ENCODE measurements at regions not wholly inside any gene's neighbourhood (a gene's known extent, or its start where the extent isn't known, plus 50 kb on each side); places are given as distances from the start of the nearest gene placed in this dataset.
"Not testable (repeated sequence)": the region's sequence is repeated elsewhere in the genome, so short reads cannot be mapped to it uniquely, and the experiment has no call there.

DNA sequence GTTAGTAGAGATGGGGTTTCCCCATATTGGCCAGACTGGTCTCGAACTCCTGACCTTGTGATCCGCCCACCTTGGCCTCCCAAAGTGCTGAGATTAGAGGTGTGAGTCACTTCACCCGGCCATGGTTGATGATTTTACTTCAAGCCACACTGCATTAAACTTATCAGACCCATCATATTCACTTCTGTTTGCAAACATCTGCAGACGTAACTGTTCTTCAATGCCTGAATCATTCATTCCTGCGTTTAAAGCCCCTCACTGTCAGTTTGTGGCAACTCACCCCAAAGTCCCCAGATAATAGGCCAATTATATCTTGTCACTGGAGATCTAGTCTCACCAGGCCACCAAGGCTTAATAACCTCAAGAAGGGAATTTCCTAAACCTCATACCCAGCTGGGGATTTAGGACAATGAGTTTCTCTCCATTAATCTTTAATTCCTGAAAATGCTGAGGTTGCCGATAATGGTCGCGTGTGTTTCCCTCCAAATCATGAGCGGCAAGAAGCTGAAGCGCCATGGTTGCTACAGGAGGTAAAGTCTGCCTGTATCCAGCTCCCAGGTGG lies 229.6 kb downstream of the LY86 start:
- no peak for DNase-seq

- peak; percentile 19 for DNase-seq
Observed at GRCh38 chr6:6820641-6821238, 232.2 kb downstream of the LY86 start.

DNA sequence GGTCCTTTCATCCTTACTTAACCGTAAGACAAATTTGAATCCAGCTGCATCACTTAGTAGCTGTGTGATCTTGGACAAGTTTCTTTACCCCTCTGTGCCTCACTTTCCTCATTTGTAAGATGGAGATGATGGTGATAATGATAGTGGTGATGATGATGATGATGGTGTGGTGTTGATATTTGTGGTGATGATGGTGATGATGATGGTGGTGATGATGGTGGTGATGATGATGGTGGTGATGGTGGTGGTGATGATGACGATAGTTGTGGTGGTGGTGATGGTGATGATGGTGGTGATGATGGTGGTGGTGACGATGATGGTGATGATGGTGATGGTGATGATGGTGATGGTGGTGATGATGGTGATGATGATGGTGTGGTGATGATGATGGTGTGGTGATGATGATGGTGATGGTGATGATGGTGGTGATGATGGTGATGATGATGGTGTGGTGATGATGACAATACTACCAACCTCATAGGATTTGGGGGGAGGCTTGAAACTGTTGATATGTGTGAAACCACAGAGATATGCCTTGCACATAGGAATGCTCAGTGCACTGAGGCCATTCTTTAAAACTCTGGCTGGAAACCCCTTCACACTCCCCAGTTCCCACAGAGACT lies 233.2 kb downstream of the LY86 start:
- no peak for DNase-seq

GRCh38 chr6:6823030-6823429 lies 234.5 kb downstream of the LY86 start:
- DNase-seq = no peak

DNA sequence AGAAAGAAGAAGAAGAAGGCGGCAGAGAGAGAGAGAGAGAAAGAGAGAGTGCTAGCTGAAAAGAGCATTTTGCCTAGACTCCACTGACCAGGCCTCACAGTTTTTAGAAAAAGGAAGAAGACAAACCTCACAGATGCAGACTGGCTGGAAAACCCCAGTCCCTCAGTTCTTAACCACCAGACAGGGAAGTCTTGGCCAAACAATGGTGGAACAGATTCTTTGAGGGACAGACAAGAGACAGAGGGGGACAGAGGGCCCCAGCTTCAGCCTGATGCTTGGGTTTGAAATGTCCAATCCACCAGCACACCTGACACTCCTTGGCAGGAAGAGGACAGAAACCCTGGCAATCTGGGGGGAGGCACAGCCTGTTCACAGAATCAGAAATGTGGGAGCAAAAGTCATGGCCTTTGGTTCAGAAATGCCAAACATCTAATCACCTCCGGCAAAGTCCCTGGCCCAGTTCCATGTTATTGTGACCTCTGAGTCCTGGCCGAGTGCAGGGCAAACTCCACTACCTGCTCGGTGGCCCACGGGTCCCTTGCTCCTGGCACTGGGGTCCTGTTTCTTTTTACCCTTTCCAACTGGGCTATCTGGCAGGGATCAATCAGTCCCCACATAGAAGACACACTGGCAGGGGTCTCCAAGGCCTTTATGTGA lies 235.2 kb downstream of the LY86 start:
- no peak for DNase-seq

- no peak for DNase-seq
Observed at GRCh38 chr6:6824381-6824780, 235.9 kb downstream of the LY86 start.

- no peak for DNase-seq
Observed at GRCh38 chr6:6825193-6825784, 236.8 kb downstream of the LY86 start.

DNA sequence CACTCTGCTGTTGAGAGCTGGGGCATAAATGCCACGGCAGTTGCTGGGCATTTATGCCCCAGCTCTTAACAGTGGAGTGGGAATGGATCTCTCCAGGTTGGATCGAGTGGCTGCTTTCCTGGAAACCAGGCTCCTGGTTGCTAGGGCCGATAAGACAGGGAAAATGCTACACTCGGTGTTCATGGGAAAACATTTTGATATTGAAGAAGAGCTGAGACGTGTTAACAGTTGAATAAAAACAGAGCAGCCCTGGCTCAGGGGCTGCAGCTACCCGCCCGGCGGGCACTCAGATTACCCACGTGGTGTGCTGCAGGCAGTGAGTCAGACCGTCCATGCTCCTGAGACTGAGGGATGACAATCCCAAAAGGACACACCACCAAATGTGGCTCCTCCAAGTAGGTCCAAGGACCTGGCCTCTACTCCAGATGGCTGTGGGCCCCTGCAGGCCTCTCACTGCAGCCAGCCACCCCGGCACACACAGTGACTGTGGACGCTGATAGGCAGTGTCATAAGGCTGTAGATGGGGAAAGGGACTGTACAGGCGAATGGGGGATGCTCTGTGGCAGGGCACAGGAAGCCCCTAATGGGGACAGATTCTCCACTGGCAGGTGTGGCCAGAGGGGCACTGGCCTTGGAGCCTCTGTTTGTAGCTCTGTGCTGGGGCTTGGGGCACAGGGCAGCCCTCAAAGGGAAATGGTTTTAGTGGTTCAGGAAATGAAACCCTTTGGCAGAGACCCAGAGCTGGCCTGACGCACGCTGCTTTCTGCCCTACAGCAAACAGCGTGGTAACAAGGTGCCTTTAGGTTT lies 237.8 kb downstream of the LY86 start:
- DNase-seq = peak; percentile 82

DNA sequence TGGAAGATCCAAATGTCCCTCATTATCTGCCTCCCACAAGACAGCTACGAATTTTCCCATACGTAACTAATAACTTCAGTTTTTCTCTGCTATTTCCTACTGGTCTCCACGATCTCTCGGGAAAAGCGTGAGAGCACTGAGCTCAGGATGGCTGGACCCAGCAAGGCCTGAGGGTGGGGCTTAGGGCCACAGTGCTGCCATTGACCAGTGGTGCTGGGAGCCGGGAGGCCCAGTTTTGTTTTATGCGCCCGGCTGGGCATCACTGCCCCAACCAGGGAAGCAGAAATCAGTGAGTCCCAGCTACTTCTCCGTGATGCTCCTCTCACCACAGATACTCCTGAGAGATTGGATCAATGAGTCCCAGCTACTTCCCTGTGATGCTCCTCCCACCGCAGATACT lies 238.4 kb downstream of the LY86 start:
- no peak for DNase-seq

DNA sequence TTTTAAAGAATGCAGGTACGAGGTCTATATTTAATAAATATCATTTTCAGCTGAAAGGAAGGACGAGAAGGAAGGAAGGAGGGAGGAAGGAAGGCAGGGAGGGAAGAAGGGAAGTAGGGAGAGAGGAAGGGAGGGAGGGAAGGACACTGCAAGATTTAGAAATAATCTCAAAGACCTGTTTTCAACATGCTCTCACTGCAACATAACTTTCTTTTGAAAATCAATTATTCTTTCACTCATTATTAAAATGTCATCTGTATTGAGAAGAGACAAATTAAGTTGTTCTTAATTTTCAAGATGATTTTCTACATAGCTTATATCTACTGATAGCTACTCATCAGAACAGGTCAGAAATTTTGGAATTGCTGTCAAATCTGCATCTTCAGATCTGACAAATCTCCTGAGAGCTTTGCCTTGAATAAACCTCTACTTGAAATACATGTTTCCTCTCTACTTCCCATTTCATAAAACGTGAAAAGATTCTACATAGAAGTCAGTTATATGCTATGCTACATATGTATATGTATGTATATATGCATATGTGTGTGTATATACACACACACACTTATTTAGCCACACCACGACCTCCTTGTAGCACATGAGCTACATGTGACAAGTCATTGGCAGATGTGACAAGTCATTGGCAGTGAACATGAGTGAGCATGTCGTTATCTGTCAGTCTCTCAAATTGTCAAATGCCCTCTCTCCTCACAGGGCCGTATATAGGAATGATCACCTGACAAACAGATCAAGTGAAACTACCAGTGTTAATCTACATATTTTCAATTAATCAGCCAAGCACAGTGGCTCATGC lies 241.6 kb downstream of the LY86 start:
- DNase-seq = no peak

DNA sequence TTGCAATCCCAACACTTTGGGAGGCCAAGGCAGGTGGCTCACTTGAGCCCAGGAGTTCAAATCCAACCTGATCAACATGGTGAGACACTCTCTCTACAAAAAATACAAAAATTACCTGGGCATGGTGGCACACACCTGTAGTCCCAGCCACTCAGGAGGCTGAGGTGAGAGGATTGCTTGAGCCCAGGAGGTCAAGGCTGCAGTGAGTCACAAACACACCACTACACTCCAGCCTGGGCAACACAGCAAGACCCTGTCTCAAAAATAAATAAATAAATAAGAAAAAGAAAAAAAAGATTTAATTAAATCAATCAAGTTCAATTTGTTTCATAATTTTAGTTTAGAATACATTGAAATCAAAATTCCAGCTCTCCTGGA lies 242.2 kb downstream of the LY86 start:
- not testable (repeated sequence) for DNase-seq

GRCh38 chr6:6832439-6832838 lies 243.9 kb downstream of the LY86 start:
- no peak for DNase-seq

DNA sequence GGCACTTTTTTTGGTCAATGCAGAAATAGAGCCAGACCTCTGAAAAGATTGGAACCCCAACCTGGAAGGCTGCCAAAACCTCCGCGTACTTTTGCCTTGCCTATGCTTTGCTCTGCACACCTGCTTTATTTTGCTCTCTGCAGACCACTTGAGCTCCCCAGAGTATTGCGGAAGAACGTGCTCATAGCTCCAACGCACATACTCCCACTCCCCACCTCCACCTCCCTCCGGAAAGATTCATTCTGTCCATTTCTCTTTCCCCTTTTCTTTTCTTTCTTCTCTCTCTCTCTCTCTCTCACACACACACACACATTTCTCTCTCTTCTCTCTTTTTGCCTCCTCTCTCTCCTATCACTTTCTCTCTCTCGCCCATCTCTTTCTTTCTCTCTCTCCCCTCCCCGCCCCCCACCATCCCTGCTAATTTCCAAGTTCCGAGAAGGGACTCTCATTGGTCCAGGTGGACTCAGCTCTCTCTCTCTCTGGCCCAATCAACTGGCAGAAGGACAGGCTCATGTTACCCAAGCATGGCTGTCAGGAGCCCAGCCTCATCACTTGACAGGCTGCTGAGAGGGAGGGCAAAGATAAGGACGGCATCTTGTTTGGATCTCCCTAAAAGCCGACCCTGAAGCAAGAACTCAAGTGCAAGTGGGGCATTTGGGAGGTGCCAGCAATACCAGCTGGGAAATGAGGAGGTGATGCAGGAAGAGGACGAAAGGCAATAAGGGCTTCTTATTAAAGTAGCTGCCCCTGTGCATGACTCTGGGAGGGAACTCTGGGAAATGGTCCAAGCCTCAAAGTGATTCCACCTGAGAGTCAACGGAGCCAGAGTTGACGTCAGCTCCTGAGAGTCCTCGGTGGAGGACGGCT lies 246.1 kb downstream of the LY86 start:
- DNase-seq = no peak

DNA sequence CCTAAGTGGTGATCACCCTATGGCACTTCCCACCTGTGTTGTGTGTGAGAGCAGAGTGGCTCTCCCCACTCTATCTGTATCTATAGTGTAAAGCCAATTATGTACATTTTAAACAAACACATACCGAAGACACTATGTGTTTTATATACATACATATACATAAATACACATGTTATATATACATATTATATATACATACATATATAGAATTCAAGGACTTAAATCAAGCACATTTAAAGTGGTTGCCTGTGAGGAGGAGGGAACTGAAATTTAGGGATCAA lies 246.6 kb downstream of the LY86 start:
- DNase-seq = no peak

DNA sequence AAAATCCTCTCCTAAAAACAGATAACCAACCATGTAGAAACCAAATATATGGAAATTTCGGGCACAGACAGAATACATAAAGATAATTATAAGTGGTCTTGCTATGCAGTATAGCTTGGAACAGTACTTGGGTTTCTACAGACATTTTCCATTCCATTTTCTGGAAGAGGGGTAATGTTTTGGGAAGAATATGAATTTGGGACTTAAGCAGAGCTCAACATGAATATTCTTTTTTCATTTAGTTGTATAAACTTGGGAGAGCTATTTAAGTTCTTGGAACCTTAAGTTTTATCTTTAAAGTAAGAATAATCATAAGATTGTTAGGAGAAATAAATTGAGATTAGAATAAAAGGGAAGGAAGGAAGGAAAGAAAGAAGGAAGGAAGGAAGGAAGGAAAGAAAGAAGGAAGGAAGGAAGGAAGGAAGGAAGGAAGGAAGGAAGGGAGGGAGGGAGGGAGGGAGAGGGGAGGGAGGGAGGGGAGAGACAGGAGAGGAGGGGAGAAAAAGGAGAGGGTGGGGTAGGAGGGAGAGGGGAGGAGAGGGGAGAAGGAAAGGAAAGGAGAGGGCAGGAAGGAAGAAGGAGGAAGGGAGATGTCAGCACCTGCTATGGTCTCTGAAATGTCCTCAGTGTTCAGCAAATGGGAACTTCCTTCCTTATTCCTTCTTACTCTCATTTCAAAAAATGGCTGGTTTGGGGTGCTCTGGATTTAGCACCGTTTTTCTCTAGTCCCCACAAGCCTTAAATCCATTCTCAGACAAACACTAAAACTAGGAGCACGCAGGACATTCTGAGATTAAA lies 248.3 kb downstream of the LY86 start:
- no peak for DNase-seq

DNA sequence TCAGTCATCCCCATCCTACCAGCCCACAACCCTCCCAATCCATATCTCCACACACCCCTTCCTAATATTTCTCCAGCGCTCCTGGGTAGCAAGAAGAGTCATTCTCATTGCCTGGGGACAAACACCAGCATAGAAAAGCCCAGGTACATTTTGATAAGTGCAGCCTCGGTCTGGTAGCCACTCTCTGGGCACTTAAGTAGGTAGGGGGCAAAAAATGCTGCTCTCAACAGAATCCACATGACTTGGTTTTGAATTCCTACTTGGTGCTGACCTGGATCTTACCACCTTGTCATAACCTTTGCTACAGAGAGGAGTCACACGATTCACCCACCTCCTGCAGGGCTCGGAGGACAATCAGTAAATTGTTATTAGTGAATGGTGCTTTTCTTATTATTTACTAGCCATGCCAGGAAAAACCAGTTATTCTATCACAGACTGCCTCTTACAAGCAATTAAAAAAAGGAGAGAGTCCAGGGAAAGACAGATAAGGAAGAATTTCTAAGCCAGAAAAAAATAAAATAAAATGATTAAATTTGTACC lies 249.1 kb downstream of the LY86 start:
- no peak for DNase-seq

DNA sequence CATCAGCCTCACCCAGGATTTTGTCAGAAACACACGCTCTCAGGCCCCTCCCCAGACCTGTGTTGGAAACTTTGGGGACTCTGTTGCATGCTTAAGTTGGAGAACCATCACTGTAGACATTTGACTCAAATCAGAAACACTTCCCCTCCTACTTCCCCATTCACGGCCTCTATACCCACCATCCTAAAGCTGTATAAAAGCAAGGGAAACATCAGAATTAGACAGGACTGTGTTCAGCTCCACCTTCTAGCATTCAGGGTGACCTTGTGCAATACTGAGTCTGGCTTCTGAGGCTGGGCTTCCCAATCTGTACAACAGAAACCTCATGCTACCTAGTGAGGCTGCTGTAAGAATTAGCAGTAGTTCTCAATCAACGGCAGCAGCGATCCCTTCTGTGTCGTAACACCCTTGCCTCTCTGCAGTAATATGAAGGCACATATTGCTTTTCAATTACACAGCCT lies 252.3 kb downstream of the LY86 start:
- DNase-seq = no peak

- no peak for DNase-seq
Observed at GRCh38 chr6:6841571-6841970, 253.1 kb downstream of the LY86 start.

- DNase-seq = no peak
Observed at GRCh38 chr6:6842291-6842690, 253.8 kb downstream of the LY86 start.

- peak; percentile 9 for DNase-seq
Observed at GRCh38 chr6:6843057-6843627, 254.6 kb downstream of the LY86 start.
